Tibial nerve (tissue), 3 donors: ENCODE measurements at regions not wholly inside any gene's neighbourhood (a gene's known extent, or its start where the extent isn't known, plus 50 kb on each side); places are given as distances from the start of the nearest gene placed in this dataset.

ENCODE experiments used
- POLR2A ChIP-seq, 2 donors: fragments of 450-650 bp; IDR thresholded peaks; one replicate each; pipeline ENCODE4 v1.6.1; 2017; ENCODE audit warnings: antibody characterized with exemption in 2 of 2, mild to moderate bottlenecking in 2 of 2, moderate library complexity in 2 of 2
- TF ChIP-seq, protein P1 (sequence below), 5 experiments: fragments of 200-600 bp in 3 of 5; fragments of 450-650 bp in 2 of 5; sonication (generic) in 3 of 5; IDR thresholded peaks; one replicate each; pipeline ENCODE4 v1.5.1; 2016 to 2019; ENCODE audit warnings: antibody characterized with exemption in 5 of 5, mild to moderate bottlenecking in 3 of 5, moderate library complexity in 2 of 5

GRCh38 chr14:80388980-80389711 lies 177.8 kb upstream of the DIO2 start:
- TF ChIP-seq POLR2A (IDR thresholded peaks at IDR 0.05) = no peak
- TF ChIP-seq, protein P1, sequence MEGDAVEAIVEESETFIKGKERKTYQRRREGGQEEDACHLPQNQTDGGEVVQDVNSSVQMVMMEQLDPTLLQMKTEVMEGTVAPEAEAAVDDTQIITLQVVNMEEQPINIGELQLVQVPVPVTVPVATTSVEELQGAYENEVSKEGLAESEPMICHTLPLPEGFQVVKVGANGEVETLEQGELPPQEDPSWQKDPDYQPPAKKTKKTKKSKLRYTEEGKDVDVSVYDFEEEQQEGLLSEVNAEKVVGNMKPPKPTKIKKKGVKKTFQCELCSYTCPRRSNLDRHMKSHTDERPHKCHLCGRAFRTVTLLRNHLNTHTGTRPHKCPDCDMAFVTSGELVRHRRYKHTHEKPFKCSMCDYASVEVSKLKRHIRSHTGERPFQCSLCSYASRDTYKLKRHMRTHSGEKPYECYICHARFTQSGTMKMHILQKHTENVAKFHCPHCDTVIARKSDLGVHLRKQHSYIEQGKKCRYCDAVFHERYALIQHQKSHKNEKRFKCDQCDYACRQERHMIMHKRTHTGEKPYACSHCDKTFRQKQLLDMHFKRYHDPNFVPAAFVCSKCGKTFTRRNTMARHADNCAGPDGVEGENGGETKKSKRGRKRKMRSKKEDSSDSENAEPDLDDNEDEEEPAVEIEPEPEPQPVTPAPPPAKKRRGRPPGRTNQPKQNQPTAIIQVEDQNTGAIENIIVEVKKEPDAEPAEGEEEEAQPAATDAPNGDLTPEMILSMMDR (IDR thresholded peaks at IDR 0.05) = no peak
